ENCODE measurements at regions not wholly inside any gene's neighbourhood (a gene's known extent, or its start where the extent isn't known, plus 50 kb on each side); places are given as distances from the start of the nearest gene placed in this dataset.

GRCh38 chr14:97891515-97891914 is 1094.3 kb downstream of the VRK1 start:
- no peak for DNase-seq (ENCODE audit: low read depth, low spot score)
- Histone ChIP-seq H3K9ac (ENCODE audit: insufficient read length, low read depth) (no peak overlapping the region), H3K27me3 (ENCODE audit: insufficient read depth, insufficient read length) (no peaks in the 10 kb centered on the region), H3K4me3 (ENCODE audit: insufficient read length, low read depth) (no peak overlapping the region), H3K4me1 (ENCODE audit: insufficient read depth, insufficient read length) (peaks cover 6% of the 10 kb centered on the region), H3K9me3 (ENCODE audit: insufficient read depth, low read length) (no peaks in the 10 kb centered on the region; the same call in 1 of the 2 replicates), H3K36me3 (ENCODE audit: insufficient read depth, insufficient read length, low read length) (no peaks in the 10 kb centered on the region)
- TF ChIP-seq ZNF274 (IDR thresholded peaks at IDR 0.05; ENCODE audit: low read depth, low read length) (no peak), YY1 (IDR thresholded peaks at IDR 0.05; ENCODE audit: insufficient read depth, insufficient read length) (no peak), SUZ12 (IDR thresholded peaks at IDR 0.05; ENCODE audit: extremely low read depth, insufficient read depth, insufficient read length) (no peak)

GRCh38 chr14:97894552-97894951 is 1097.4 kb downstream of the VRK1 start:
- DNase-seq (ENCODE audit: low read depth, low spot score), result no peak
- H3K9ac ChIP-seq (ENCODE audit: insufficient read length, low read depth), result no peak overlapping the region
- H3K27me3 ChIP-seq (ENCODE audit: insufficient read depth, insufficient read length), result no peaks in the 10 kb centered on the region
- H3K36me3 ChIP-seq (ENCODE audit: insufficient read depth, insufficient read length, low read length), result no peaks in the 10 kb centered on the region
- no peak for TF ChIP-seq ZNF274 (IDR thresholded peaks at IDR 0.05; ENCODE audit: low read depth, low read length)
- no peak for TF ChIP-seq YY1 (IDR thresholded peaks at IDR 0.05; ENCODE audit: insufficient read depth, insufficient read length)
- TF ChIP-seq SUZ12 (IDR thresholded peaks at IDR 0.05; ENCODE audit: extremely low read depth, insufficient read depth, insufficient read length), result no peak
- H3K4me3 ChIP-seq (ENCODE audit: insufficient read length, low read depth), result no peak overlapping the region
- no peaks in the 10 kb centered on the region for H3K9me3 ChIP-seq (ENCODE audit: insufficient read depth, low read length)
- H3K4me1 ChIP-seq (ENCODE audit: insufficient read depth, insufficient read length), result peaks cover 6% of the 10 kb centered on the region

GRCh38 chr14:97900196-97900854 is 1103.1 kb downstream of the VRK1 start:
- Histone ChIP-seq H3K27me3 (ENCODE audit: insufficient read depth, insufficient read length) (no peaks in the 10 kb centered on the region), H3K9ac (ENCODE audit: insufficient read length, low read depth) (no peak overlapping the region), H3K9me3 (ENCODE audit: insufficient read depth, low read length) (no peaks in the 10 kb centered on the region), H3K4me1 (ENCODE audit: insufficient read depth, insufficient read length) (no peaks in the 10 kb centered on the region), H3K4me3 (ENCODE audit: insufficient read length, low read depth) (no peak overlapping the region), H3K36me3 (ENCODE audit: insufficient read depth, insufficient read length, low read length) (no peaks in the 10 kb centered on the region)
- DNase-seq (ENCODE audit: low read depth, low spot score), result no peak
- no peak for TF ChIP-seq SUZ12 (IDR thresholded peaks at IDR 0.05; ENCODE audit: extremely low read depth, insufficient read depth, insufficient read length)
- TF ChIP-seq YY1 (IDR thresholded peaks at IDR 0.05; ENCODE audit: insufficient read depth, insufficient read length), result no peak
- no peak for TF ChIP-seq ZNF274 (IDR thresholded peaks at IDR 0.05; ENCODE audit: low read depth, low read length)

DNA sequence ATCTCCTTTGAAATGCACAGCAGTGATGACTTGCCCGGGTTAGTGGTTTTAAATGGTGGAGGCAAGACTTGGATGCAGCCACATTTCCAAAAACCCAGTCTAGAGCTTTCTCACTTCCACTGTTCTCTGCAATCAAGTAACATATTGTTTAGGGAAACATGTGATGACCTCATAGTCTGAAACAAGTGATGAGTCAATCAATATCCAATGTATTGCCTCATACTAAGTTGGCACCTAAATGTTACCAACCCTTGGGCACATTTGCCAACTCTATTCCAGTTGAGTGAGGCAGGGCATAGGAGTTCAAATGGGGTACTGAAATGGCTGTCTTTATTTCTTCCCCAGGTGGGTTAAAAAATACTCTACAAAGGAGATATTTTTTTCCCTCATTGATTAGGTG is 1105.4 kb downstream of the VRK1 start:
- Histone ChIP-seq H3K9ac (ENCODE audit: insufficient read length, low read depth) (no peak overlapping the region), H3K36me3 (ENCODE audit: insufficient read depth, insufficient read length, low read length) (no peaks in the 10 kb centered on the region), H3K4me3 (ENCODE audit: insufficient read length, low read depth) (no peak overlapping the region), H3K9me3 (ENCODE audit: insufficient read depth, low read length) (no peaks in the 10 kb centered on the region), H3K4me1 (ENCODE audit: insufficient read depth, insufficient read length) (no peaks in the 10 kb centered on the region), H3K27me3 (ENCODE audit: insufficient read depth, insufficient read length) (no peaks in the 10 kb centered on the region)
- no peak for TF ChIP-seq SUZ12 (IDR thresholded peaks at IDR 0.05; ENCODE audit: extremely low read depth, insufficient read depth, insufficient read length)
- TF ChIP-seq YY1 (IDR thresholded peaks at IDR 0.05; ENCODE audit: insufficient read depth, insufficient read length), result no peak
- no peak for TF ChIP-seq ZNF274 (IDR thresholded peaks at IDR 0.05; ENCODE audit: low read depth, low read length)
- DNase-seq (ENCODE audit: low read depth, low spot score), result no peak

GRCh38 chr14:97903821-97904220 is 1106.6 kb downstream of the VRK1 start:
- H3K36me3 ChIP-seq (ENCODE audit: insufficient read depth, insufficient read length, low read length), result no peaks in the 10 kb centered on the region
- no peaks in the 10 kb centered on the region for H3K4me1 ChIP-seq (ENCODE audit: insufficient read depth, insufficient read length)
- DNase-seq (ENCODE audit: low read depth, low spot score), result no peak
- H3K4me3 ChIP-seq (ENCODE audit: insufficient read length, low read depth), result no peak overlapping the region
- no peak for TF ChIP-seq SUZ12 (IDR thresholded peaks at IDR 0.05; ENCODE audit: extremely low read depth, insufficient read depth, insufficient read length)
- no peak for TF ChIP-seq YY1 (IDR thresholded peaks at IDR 0.05; ENCODE audit: insufficient read depth, insufficient read length)
- no peak for TF ChIP-seq ZNF274 (IDR thresholded peaks at IDR 0.05; ENCODE audit: low read depth, low read length)
- no peaks in the 10 kb centered on the region for H3K27me3 ChIP-seq (ENCODE audit: insufficient read depth, insufficient read length)
- H3K9me3 ChIP-seq (ENCODE audit: insufficient read depth, low read length), result no peaks in the 10 kb centered on the region
- no peak overlapping the region for H3K9ac ChIP-seq (ENCODE audit: insufficient read length, low read depth)

GRCh38 chr14:97912217-97912616 is 1115.0 kb downstream of the VRK1 start:
- DNase-seq (ENCODE audit: low read depth, low spot score), result no peak
- H3K9me3 ChIP-seq (ENCODE audit: insufficient read depth, low read length), result no peaks in the 10 kb centered on the region
- no peaks in the 10 kb centered on the region for H3K27me3 ChIP-seq (ENCODE audit: insufficient read depth, insufficient read length)
- H3K4me3 ChIP-seq (ENCODE audit: insufficient read length, low read depth), result no peak overlapping the region
- no peaks in the 10 kb centered on the region for H3K36me3 ChIP-seq (ENCODE audit: insufficient read depth, insufficient read length, low read length)
- H3K9ac ChIP-seq (ENCODE audit: insufficient read length, low read depth), result no peak overlapping the region
- peaks cover 4% of the 10 kb centered on the region for H3K4me1 ChIP-seq (ENCODE audit: insufficient read depth, insufficient read length)
- no peak for TF ChIP-seq ZNF274 (IDR thresholded peaks at IDR 0.05; ENCODE audit: low read depth, low read length)
- no peak for TF ChIP-seq YY1 (IDR thresholded peaks at IDR 0.05; ENCODE audit: insufficient read depth, insufficient read length)
- no peak for TF ChIP-seq SUZ12 (IDR thresholded peaks at IDR 0.05; ENCODE audit: extremely low read depth, insufficient read depth, insufficient read length)

- H3K36me3 ChIP-seq (ENCODE audit: insufficient read depth, insufficient read length, low read length), result no peaks in the 10 kb centered on the region
- H3K9ac ChIP-seq (ENCODE audit: insufficient read length, low read depth), result no peak overlapping the region
- TF ChIP-seq YY1 (IDR thresholded peaks at IDR 0.05; ENCODE audit: insufficient read depth, insufficient read length) (no peak), ZNF274 (IDR thresholded peaks at IDR 0.05; ENCODE audit: low read depth, low read length) (no peak), SUZ12 (IDR thresholded peaks at IDR 0.05; ENCODE audit: extremely low read depth, insufficient read depth, insufficient read length) (no peak)
- H3K9me3 ChIP-seq (ENCODE audit: insufficient read depth, low read length), result no peaks in the 10 kb centered on the region
- no peak for DNase-seq (ENCODE audit: low read depth, low spot score)
- peaks cover 4% of the 10 kb centered on the region for H3K4me1 ChIP-seq (ENCODE audit: insufficient read depth, insufficient read length)
- H3K27me3 ChIP-seq (ENCODE audit: insufficient read depth, insufficient read length), result no peaks in the 10 kb centered on the region
- H3K4me3 ChIP-seq (ENCODE audit: insufficient read length, low read depth), result no peak overlapping the region
These were observed 1118.9 kb downstream of the VRK1 start for GRCh38 chr14:97916100-97916499.
